ENCODE measurements at regions not wholly inside any gene's neighbourhood (a gene's known extent, or its start where the extent isn't known, plus 50 kb on each side); places are given as distances from the start of the nearest gene placed in this dataset.

GRCh38 chr3:160106905-160107861, 118.0 kb upstream of the C3orf80 start:
- H3K36me3 ChIP-seq = no peaks in the 10 kb centered on the region
- H3K27me3 ChIP-seq = no peaks in the 10 kb centered on the region
- no peaks in the 10 kb centered on the region for H3K4me1 ChIP-seq
- no peaks in the 10 kb centered on the region for H3K9me3 ChIP-seq
- H3K27ac ChIP-seq = no peak overlapping the region
- no peak overlapping the region for H3K4me3 ChIP-seq
- no peak for TF ChIP-seq CTCF (IDR thresholded peaks at IDR 0.05)
- DNase-seq (ENCODE audit: low spot score) = no peak

- TF ChIP-seq CTCF (IDR thresholded peaks at IDR 0.05) = no peak
- no peaks in the 10 kb centered on the region for H3K27me3 ChIP-seq
- H3K9me3 ChIP-seq = no peaks in the 10 kb centered on the region
- H3K36me3 ChIP-seq = no peaks in the 10 kb centered on the region
- no peak for DNase-seq (ENCODE audit: low spot score)
- H3K27ac ChIP-seq = no peak overlapping the region
- H3K4me3 ChIP-seq = no peak overlapping the region
- no peaks in the 10 kb centered on the region for H3K4me1 ChIP-seq
Observed at GRCh38 chr3:160108362-160108761, 116.9 kb upstream of the C3orf80 start.

GRCh38 chr3:160112481-160112880, 112.7 kb upstream of the C3orf80 start:
- no peak overlapping the region for H3K4me3 ChIP-seq
- no peaks in the 10 kb centered on the region for H3K27me3 ChIP-seq
- no peaks in the 10 kb centered on the region for H3K4me1 ChIP-seq
- DNase-seq (ENCODE audit: low spot score) = no peak
- no peak for TF ChIP-seq CTCF (IDR thresholded peaks at IDR 0.05)
- H3K9me3 ChIP-seq = no peaks in the 10 kb centered on the region
- no peaks in the 10 kb centered on the region for H3K36me3 ChIP-seq
- H3K27ac ChIP-seq = no peak overlapping the region

GRCh38 chr3:160112996-160113395, 112.2 kb upstream of the C3orf80 start:
- H3K4me3 ChIP-seq = no peak overlapping the region

GRCh38 chr3:160114355-160114995, 110.7 kb upstream of the C3orf80 start:
- Histone ChIP-seq H3K9me3 (no peaks in the 10 kb centered on the region), H3K4me3 (no peak overlapping the region), H3K27ac (no peak overlapping the region), H3K4me1 (no peaks in the 10 kb centered on the region), H3K36me3 (no peaks in the 10 kb centered on the region), H3K27me3 (no peaks in the 10 kb centered on the region)
- DNase-seq (ENCODE audit: low spot score) = no peak
- TF ChIP-seq CTCF (IDR thresholded peaks at IDR 0.05) = no peak

More at GRCh38 chr3:160112996-160113395, 112.2 kb upstream of the C3orf80 start:
- no peaks in the 10 kb centered on the region for H3K4me1 ChIP-seq
- TF ChIP-seq CTCF (IDR thresholded peaks at IDR 0.05) = no peak
- DNase-seq (ENCODE audit: low spot score) = no peak
- H3K27ac ChIP-seq = no peak overlapping the region
- H3K36me3 ChIP-seq = no peaks in the 10 kb centered on the region
- no peaks in the 10 kb centered on the region for H3K9me3 ChIP-seq
- H3K27me3 ChIP-seq = no peaks in the 10 kb centered on the region
